ENCODE measurements at regions not wholly inside any gene's neighbourhood (a gene's known extent, or its start where the extent isn't known, plus 50 kb on each side); places are given as distances from the start of the nearest gene placed in this dataset.

GRCh38 chr13:104976986-104977385 lies 1558.5 kb downstream of the EFNB2 start:
- Histone ChIP-seq H3K9me3 (ENCODE audit: low read depth) (no peaks in the 10 kb centered on the region), H3K79me2 (ENCODE audit: insufficient read depth) (no peaks in the 10 kb centered on the region), H3K9ac (no peak overlapping the region), H3K4me3 (no peak overlapping the region), H3K36me3 (ENCODE audit: low read depth) (no peaks in the 10 kb centered on the region), H3K27ac (no peak overlapping the region), H3F3A (ENCODE audit: insufficient read depth) (no peaks in the 10 kb centered on the region), H3K27me3 (replicated peaks; ENCODE audit: insufficient read depth) (no peaks in the 10 kb centered on the region), H2AFZ (no peak overlapping the region), H3K9me2 (ENCODE audit: insufficient read depth) (no peaks in the 10 kb centered on the region), H3K4me2 (ENCODE audit: unreplicated experiment) (no peak overlapping the region), H4K20me1 (ENCODE audit: insufficient read depth) (no peaks in the 10 kb centered on the region), H3K4me1 (ENCODE audit: insufficient read depth) (no peaks in the 10 kb centered on the region)
- in situ Hi-C loops (cut with MboI) = no loop called here
- WGBS, 2 experiments (ENCODE audit: low coverage in 1 of 2, low lambda C conversion rate in 2 of 2, missing lambda C conversion rate in 2 of 2) = 18 to 23% methylated on average over 2 of the region's 2 CpGs
- TF ChIP-seq EZH2phosphoT487 (IDR thresholded peaks at IDR 0.05; ENCODE audit: insufficient read depth, low read depth) (no peak), EZH2 (IDR thresholded peaks at IDR 0.05; ENCODE audit: insufficient read depth, poor library complexity, severe bottlenecking) (no peak)
- DNase-seq = no peak

GRCh38 chr13:104975272-104975671 lies 1560.2 kb downstream of the EFNB2 start:
- Histone ChIP-seq H2AFZ (no peak overlapping the region), H3K4me1 (ENCODE audit: insufficient read depth) (no peaks in the 10 kb centered on the region), H3K9ac (no peak overlapping the region), H3K79me2 (ENCODE audit: insufficient read depth) (no peaks in the 10 kb centered on the region), H4K20me1 (ENCODE audit: insufficient read depth) (no peaks in the 10 kb centered on the region), H3K9me2 (ENCODE audit: insufficient read depth) (no peaks in the 10 kb centered on the region), H3K36me3 (ENCODE audit: low read depth) (no peaks in the 10 kb centered on the region), H3K27ac (no peak overlapping the region), H3K9me3 (ENCODE audit: low read depth) (no peaks in the 10 kb centered on the region), H3K27me3 (replicated peaks; ENCODE audit: insufficient read depth) (no peaks in the 10 kb centered on the region), H3K4me2 (ENCODE audit: unreplicated experiment) (no peak overlapping the region), H3F3A (ENCODE audit: insufficient read depth) (no peaks in the 10 kb centered on the region), H3K4me3 (no peak overlapping the region)
- in situ Hi-C loops (cut with MboI) = no loop called here
- WGBS, 2 experiments (ENCODE audit: low coverage in 1 of 2, low lambda C conversion rate in 2 of 2, missing lambda C conversion rate in 2 of 2) = 23 to 24% methylated on average over 4 of the region's 4 CpGs
- TF ChIP-seq EZH2 (IDR thresholded peaks at IDR 0.05; ENCODE audit: insufficient read depth, poor library complexity, severe bottlenecking) = no peak
- TF ChIP-seq EZH2phosphoT487 (IDR thresholded peaks at IDR 0.05; ENCODE audit: insufficient read depth, low read depth) = no peak
- no peak for DNase-seq

- H3K79me2 ChIP-seq (ENCODE audit: insufficient read depth) = no peaks in the 10 kb centered on the region
- no peaks in the 10 kb centered on the region for H3K9me3 ChIP-seq (ENCODE audit: low read depth)
- H3K36me3 ChIP-seq (ENCODE audit: low read depth) = no peaks in the 10 kb centered on the region
- TF ChIP-seq EZH2 (IDR thresholded peaks at IDR 0.05; ENCODE audit: insufficient read depth, poor library complexity, severe bottlenecking) = no peak
- no peaks in the 10 kb centered on the region for H3F3A ChIP-seq (ENCODE audit: insufficient read depth)
- no peaks in the 10 kb centered on the region for H3K27me3 ChIP-seq (replicated peaks; ENCODE audit: insufficient read depth)
- no peak overlapping the region for H3K4me3 ChIP-seq
- no peak overlapping the region for H3K9ac ChIP-seq
- no peak overlapping the region for H3K27ac ChIP-seq
- H3K4me1 ChIP-seq (ENCODE audit: insufficient read depth) = no peaks in the 10 kb centered on the region
- no peak overlapping the region for H3K4me2 ChIP-seq (ENCODE audit: unreplicated experiment)
- H2AFZ ChIP-seq = no peak overlapping the region
- no peak for DNase-seq
- no peaks in the 10 kb centered on the region for H4K20me1 ChIP-seq (ENCODE audit: insufficient read depth)
- in situ Hi-C loops (cut with MboI) = no loop called here
- 51 to 61% methylated on average over 3 of the region's 3 CpGs for WGBS, 2 experiments (ENCODE audit: low coverage in 1 of 2, low lambda C conversion rate in 2 of 2, missing lambda C conversion rate in 2 of 2)
- no peaks in the 10 kb centered on the region for H3K9me2 ChIP-seq (ENCODE audit: insufficient read depth)
These were observed 1566.6 kb downstream of the EFNB2 start for GRCh38 chr13:104968876-104969275.

GRCh38 chr13:104967836-104968630 lies 1567.4 kb downstream of the EFNB2 start:
- DNase-seq = no peak
- H3K27ac ChIP-seq = no peak overlapping the region
- no peaks in the 10 kb centered on the region for H3K79me2 ChIP-seq (ENCODE audit: insufficient read depth)
- H3K9me2 ChIP-seq (ENCODE audit: insufficient read depth) = no peaks in the 10 kb centered on the region
- no peaks in the 10 kb centered on the region for H3F3A ChIP-seq (ENCODE audit: insufficient read depth)
- no peaks in the 10 kb centered on the region for H3K36me3 ChIP-seq (ENCODE audit: low read depth)
- no peaks in the 10 kb centered on the region for H3K27me3 ChIP-seq (replicated peaks; ENCODE audit: insufficient read depth)
- H3K9ac ChIP-seq = no peak overlapping the region
- TF ChIP-seq EZH2phosphoT487 (IDR thresholded peaks at IDR 0.05; ENCODE audit: insufficient read depth, low read depth) = no peak
- TF ChIP-seq EZH2 (IDR thresholded peaks at IDR 0.05; ENCODE audit: insufficient read depth, poor library complexity, severe bottlenecking) = no peak
- H2AFZ ChIP-seq = no peak overlapping the region
- no peaks in the 10 kb centered on the region for H3K4me1 ChIP-seq (ENCODE audit: insufficient read depth)
- H4K20me1 ChIP-seq (ENCODE audit: insufficient read depth) = no peaks in the 10 kb centered on the region
- no peak overlapping the region for H3K4me2 ChIP-seq (ENCODE audit: unreplicated experiment)
- WGBS, 2 experiments (ENCODE audit: low coverage in 1 of 2, low lambda C conversion rate in 2 of 2, missing lambda C conversion rate in 2 of 2) = 30 to 36% methylated on average over 9 of the region's 9 CpGs
- H3K4me3 ChIP-seq = no peak overlapping the region
- no peaks in the 10 kb centered on the region for H3K9me3 ChIP-seq (ENCODE audit: low read depth)
- in situ Hi-C loops (cut with MboI) = no loop called here
